ENCODE measurements at regions not wholly inside any gene's neighbourhood (a gene's known extent, or its start where the extent isn't known, plus 50 kb on each side); places are given as distances from the start of the nearest gene placed in this dataset.

GRCh38 chr21:27614231-27614630, 647.3 kb upstream of the ADAMTS5 start:
- ATAC-seq (ENCODE audit: low read depth) (no peak), DNase-seq (no peak)
- Histone ChIP-seq H4K20me1 (ENCODE audit: control insufficient read depth, insufficient read depth, low read length, poor library complexity, severe bottlenecking) (no peaks in the 10 kb centered on the region), H3K27ac (ENCODE audit: low read length in 2 of 2) (no peak overlapping the region), H3K79me2 (ENCODE audit: control insufficient read depth, insufficient read depth, low read length) (no peaks in the 10 kb centered on the region), H3K4me1 (ENCODE audit: control insufficient read depth in 2 of 2, insufficient read depth in 2 of 2, low read length in 2 of 2) (no peaks in the 10 kb centered on the region), H3K27me3 (replicated peaks in 1 of 4; ENCODE audit: control extremely low read depth in 1 of 4, control insufficient read depth in 3 of 4, insufficient read depth in 4 of 4, low read length in 3 of 4) (no peaks in the 10 kb centered on the region), H3K4me2 (replicated peaks; ENCODE audit: low read depth, low read length, poor library complexity, severe bottlenecking) (no peak overlapping the region), H3K9ac (ENCODE audit: low read length) (no peak overlapping the region), H3K9me3 (ENCODE audit: control extremely low read depth in 1 of 3, control insufficient read depth in 2 of 3, insufficient read depth in 1 of 3, low read length in 2 of 3) (no peaks in the 10 kb centered on the region), H2AFZ (ENCODE audit: insufficient read depth, low read depth, low read length, poor library complexity, severe bottlenecking) (no peak overlapping the region), H3K4me3 (ENCODE audit: control extremely low read depth in 1 of 5, extremely low read depth in 1 of 5, insufficient read depth in 1 of 5, low read depth in 2 of 5, low read length in 4 of 5) (no peak overlapping the region), H3K36me3 (replicated peaks in 1 of 2; ENCODE audit: control extremely low read depth in 1 of 2, control insufficient read depth in 1 of 2, extremely low read depth in 1 of 2, insufficient read depth in 2 of 2, low read length in 1 of 2) (no peaks in the 10 kb centered on the region)
- CTCF ChIA-PET = no interaction called here
- TF ChIP-seq EZH2 (IDR thresholded peaks at IDR 0.05; ENCODE audit: borderline replicate concordance, insufficient read depth, low read depth, low read length, poor library complexity, severe bottlenecking) (no peak), CTCF (IDR thresholded peaks at IDR 0.05) (no peak)
- POLR2A ChIA-PET = no interaction called here
- H3K27me3 Mint-ChIP-seq = no peaks in the 10 kb centered on the region
- intact Hi-C loops (cut with micrococcal nuclease) = no loop called here
- no peak overlapping the region for H3K4me3 Mint-ChIP-seq
- no peaks in the 10 kb centered on the region for H3K4me1 Mint-ChIP-seq
- 80% methylated on average over 1 of the region's 2 CpGs for WGBS (ENCODE audit: insufficient coverage)
- H3K9me3 Mint-ChIP-seq (ENCODE audit: insufficient read depth) = peaks cover 4% of the 10 kb centered on the region
- H3K27ac Mint-ChIP-seq = no peak overlapping the region

GRCh38 chr21:27606422-27606821, 639.5 kb upstream of the ADAMTS5 start:
- Histone ChIP-seq H3K4me3 (ENCODE audit: control extremely low read depth in 1 of 5, extremely low read depth in 1 of 5, insufficient read depth in 1 of 5, low read depth in 2 of 5, low read length in 4 of 5) (no peak overlapping the region), H3K9ac (ENCODE audit: low read length) (no peak overlapping the region), H4K20me1 (ENCODE audit: control insufficient read depth, insufficient read depth, low read length, poor library complexity, severe bottlenecking) (no peaks in the 10 kb centered on the region), H3K9me3 (ENCODE audit: control extremely low read depth in 1 of 3, control insufficient read depth in 2 of 3, insufficient read depth in 1 of 3, low read length in 2 of 3) (peaks cover 0 to 15% (median 0%) of the 10 kb centered on the region in 3 donors), H3K36me3 (replicated peaks in 1 of 2; ENCODE audit: control extremely low read depth in 1 of 2, control insufficient read depth in 1 of 2, extremely low read depth in 1 of 2, insufficient read depth in 2 of 2, low read length in 1 of 2) (no peaks in the 10 kb centered on the region), H3K79me2 (ENCODE audit: control insufficient read depth, insufficient read depth, low read length) (no peaks in the 10 kb centered on the region), H3K27ac (ENCODE audit: low read length in 2 of 2) (no peak overlapping the region), H3K4me2 (replicated peaks; ENCODE audit: low read depth, low read length, poor library complexity, severe bottlenecking) (no peak overlapping the region), H2AFZ (ENCODE audit: insufficient read depth, low read depth, low read length, poor library complexity, severe bottlenecking) (no peak overlapping the region), H3K4me1 (ENCODE audit: control insufficient read depth in 2 of 2, insufficient read depth in 2 of 2, low read length in 2 of 2) (no peaks in the 10 kb centered on the region), H3K27me3 (replicated peaks in 1 of 4; ENCODE audit: control extremely low read depth in 1 of 4, control insufficient read depth in 3 of 4, insufficient read depth in 4 of 4, low read length in 3 of 4) (no peaks in the 10 kb centered on the region)
- no peak overlapping the region for H3K4me3 Mint-ChIP-seq
- H3K4me1 Mint-ChIP-seq = no peaks in the 10 kb centered on the region
- intact Hi-C loops (cut with micrococcal nuclease) = no loop called here
- H3K27ac Mint-ChIP-seq = no peak overlapping the region
- DNase-seq (no peak), ATAC-seq (ENCODE audit: low read depth) (no peak)
- no peaks in the 10 kb centered on the region for H3K27me3 Mint-ChIP-seq
- WGBS (ENCODE audit: insufficient coverage) = 93% methylated on average over 9 of the region's 9 CpGs
- ChIA-PET CTCF (no interaction called here), POLR2A (no interaction called here)
- TF ChIP-seq EZH2 (IDR thresholded peaks at IDR 0.05; ENCODE audit: borderline replicate concordance, insufficient read depth, low read depth, low read length, poor library complexity, severe bottlenecking) (no peak), CTCF (IDR thresholded peaks at IDR 0.05) (no peak)
- peaks cover 11% of the 10 kb centered on the region for H3K9me3 Mint-ChIP-seq (ENCODE audit: insufficient read depth)
